Hepatocyte (in vitro differentiated cells): ENCODE measurements at regions not wholly inside any gene's neighbourhood (a gene's known extent, or its start where the extent isn't known, plus 50 kb on each side); places are given as distances from the start of the nearest gene placed in this dataset.

Experiments used
- EZH2 ChIP-seq: fragments of 200-600 bp; sonication (generic); IDR thresholded peaks from 2 replicates; pipeline ENCODE4 v1.6.1; 2016; ENCODE audit warnings: antibody characterized with exemption, mild to moderate bottlenecking, borderline replicate concordance
- EZH2phosphoT487 ChIP-seq: fragments of 200-600 bp; sonication (generic); IDR thresholded peaks from one replicate; pipeline ENCODE4 v1.6.1; 2018; ENCODE audit warnings: antibody characterized with exemption, mild to moderate bottlenecking, low read depth, moderate library complexity; ENCODE audit not compliant: unreplicated experiment, severe bottlenecking
- TF ChIP-seq, protein P1 (sequence below): fragments of 200-600 bp; sonication (generic); IDR thresholded peaks from 2 replicates; pipeline ENCODE4 v1.5.1; 2016; ENCODE audit warnings: antibody characterized with exemption, mild to moderate bottlenecking; ENCODE audit not compliant: poor library complexity

DNA sequence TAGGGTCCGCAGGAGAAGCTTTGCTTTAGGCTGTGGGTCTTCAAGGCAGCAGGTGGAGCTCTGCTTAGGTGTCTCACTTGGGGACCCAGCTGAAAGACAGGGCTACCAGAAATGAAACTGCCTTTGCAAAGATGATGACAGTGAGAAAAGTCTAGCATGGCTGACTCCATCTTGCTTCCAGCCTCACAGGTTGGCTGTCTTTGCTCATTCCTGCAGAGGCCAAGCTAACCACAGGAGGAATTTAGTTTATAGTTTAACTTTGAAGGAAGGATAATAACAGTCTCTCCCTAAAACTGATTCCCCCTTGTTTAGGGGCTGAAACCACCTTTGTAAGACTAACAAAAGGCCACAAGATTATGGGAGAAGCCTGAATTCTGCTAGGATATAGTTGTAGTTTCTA lies 252.4 kb downstream of the UQCRFS1 start:
- TF ChIP-seq, protein P1, sequence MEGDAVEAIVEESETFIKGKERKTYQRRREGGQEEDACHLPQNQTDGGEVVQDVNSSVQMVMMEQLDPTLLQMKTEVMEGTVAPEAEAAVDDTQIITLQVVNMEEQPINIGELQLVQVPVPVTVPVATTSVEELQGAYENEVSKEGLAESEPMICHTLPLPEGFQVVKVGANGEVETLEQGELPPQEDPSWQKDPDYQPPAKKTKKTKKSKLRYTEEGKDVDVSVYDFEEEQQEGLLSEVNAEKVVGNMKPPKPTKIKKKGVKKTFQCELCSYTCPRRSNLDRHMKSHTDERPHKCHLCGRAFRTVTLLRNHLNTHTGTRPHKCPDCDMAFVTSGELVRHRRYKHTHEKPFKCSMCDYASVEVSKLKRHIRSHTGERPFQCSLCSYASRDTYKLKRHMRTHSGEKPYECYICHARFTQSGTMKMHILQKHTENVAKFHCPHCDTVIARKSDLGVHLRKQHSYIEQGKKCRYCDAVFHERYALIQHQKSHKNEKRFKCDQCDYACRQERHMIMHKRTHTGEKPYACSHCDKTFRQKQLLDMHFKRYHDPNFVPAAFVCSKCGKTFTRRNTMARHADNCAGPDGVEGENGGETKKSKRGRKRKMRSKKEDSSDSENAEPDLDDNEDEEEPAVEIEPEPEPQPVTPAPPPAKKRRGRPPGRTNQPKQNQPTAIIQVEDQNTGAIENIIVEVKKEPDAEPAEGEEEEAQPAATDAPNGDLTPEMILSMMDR = no peak
- TF ChIP-seq EZH2phosphoT487 (no peak), EZH2 (no peak)
